ENCODE measurements at regions not wholly inside any gene's neighbourhood (a gene's known extent, or its start where the extent isn't known, plus 50 kb on each side); places are given as distances from the start of the nearest gene placed in this dataset.

GRCh38 chr6:22779062-22779461 lies 209.7 kb downstream of the HDGFL1 start:
- TF ChIP-seq CTCF (IDR thresholded peaks at IDR 0.05): no peak
- TF ChIP-seq POLR2A (IDR thresholded peaks at IDR 0.05): no peak
